Panc1 (cell line): ENCODE measurements at regions not wholly inside any gene's neighbourhood (a gene's known extent, or its start where the extent isn't known, plus 50 kb on each side); places are given as distances from the start of the nearest gene placed in this dataset.

Source experiments
- POLR2AphosphoS5 ChIP-seq: IDR thresholded peaks from 2 replicates; pipeline ENCODE4 v1.6.1; 2012; ENCODE audit warnings: mild to moderate bottlenecking, low read depth, low read length, moderate library complexity
- SIN3A ChIP-seq: IDR thresholded peaks from 2 replicates; pipeline ENCODE4 v1.6.1; 2012; ENCODE audit warnings: low read depth, mild to moderate bottlenecking, low read length, moderate library complexity, borderline replicate concordance; ENCODE audit not compliant: insufficient read depth
- TCF7L2 ChIP-seq: IDR thresholded peaks from 2 replicates; pipeline ENCODE4 v1.6.1; 2011; ENCODE audit warnings: mild to moderate bottlenecking, low read depth, low read length, inconsistent platforms
- TF ChIP-seq, protein P1 (sequence below), 2 experiments: IDR thresholded peaks; 2 replicates each; pipeline ENCODE4 v1.6.1; 2011 to 2012; ENCODE audit warnings: low read depth in 2 of 2, control low read depth in 1 of 2, low read length in 1 of 2, mild to moderate bottlenecking in 1 of 2, moderate library complexity in 1 of 2; ENCODE audit not compliant: insufficient read depth in 1 of 2
- TF ChIP-seq, protein P2 (sequence below): fragments of 450-650 bp; IDR thresholded peaks from 2 replicates; pipeline ENCODE4 v1.5.1; 2017; ENCODE audit warnings: mild to moderate bottlenecking

DNA sequence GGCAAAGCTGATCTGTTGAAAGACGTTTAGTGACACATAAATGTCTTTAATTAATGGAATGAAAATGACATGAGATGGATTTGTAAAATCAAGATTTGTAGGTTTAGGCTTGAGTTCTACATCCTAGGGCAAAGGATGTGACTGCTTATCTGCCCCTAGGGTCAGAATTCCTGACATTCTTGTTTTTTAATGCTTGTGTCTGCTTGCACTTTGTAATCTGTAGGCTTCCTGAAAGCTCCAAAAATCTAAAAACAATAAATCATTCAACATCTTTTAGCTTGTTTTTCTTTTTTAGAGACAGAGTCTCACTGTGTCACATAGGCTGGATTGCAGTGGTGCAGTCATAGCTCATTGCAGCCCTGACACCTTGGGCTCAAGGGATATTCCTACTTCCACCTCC, 107.9 kb upstream of the MLIP start:
- TF ChIP-seq, protein P1, sequence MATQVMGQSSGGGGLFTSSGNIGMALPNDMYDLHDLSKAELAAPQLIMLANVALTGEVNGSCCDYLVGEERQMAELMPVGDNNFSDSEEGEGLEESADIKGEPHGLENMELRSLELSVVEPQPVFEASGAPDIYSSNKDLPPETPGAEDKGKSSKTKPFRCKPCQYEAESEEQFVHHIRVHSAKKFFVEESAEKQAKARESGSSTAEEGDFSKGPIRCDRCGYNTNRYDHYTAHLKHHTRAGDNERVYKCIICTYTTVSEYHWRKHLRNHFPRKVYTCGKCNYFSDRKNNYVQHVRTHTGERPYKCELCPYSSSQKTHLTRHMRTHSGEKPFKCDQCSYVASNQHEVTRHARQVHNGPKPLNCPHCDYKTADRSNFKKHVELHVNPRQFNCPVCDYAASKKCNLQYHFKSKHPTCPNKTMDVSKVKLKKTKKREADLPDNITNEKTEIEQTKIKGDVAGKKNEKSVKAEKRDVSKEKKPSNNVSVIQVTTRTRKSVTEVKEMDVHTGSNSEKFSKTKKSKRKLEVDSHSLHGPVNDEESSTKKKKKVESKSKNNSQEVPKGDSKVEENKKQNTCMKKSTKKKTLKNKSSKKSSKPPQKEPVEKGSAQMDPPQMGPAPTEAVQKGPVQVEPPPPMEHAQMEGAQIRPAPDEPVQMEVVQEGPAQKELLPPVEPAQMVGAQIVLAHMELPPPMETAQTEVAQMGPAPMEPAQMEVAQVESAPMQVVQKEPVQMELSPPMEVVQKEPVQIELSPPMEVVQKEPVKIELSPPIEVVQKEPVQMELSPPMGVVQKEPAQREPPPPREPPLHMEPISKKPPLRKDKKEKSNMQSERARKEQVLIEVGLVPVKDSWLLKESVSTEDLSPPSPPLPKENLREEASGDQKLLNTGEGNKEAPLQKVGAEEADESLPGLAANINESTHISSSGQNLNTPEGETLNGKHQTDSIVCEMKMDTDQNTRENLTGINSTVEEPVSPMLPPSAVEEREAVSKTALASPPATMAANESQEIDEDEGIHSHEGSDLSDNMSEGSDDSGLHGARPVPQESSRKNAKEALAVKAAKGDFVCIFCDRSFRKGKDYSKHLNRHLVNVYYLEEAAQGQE (IDR thresholded peaks at IDR 0.05; ENCODE audit: insufficient read depth in 1 of 2, low read depth in 2 of 2, low read length in 1 of 2) = no peak
- TF ChIP-seq, protein P2, sequence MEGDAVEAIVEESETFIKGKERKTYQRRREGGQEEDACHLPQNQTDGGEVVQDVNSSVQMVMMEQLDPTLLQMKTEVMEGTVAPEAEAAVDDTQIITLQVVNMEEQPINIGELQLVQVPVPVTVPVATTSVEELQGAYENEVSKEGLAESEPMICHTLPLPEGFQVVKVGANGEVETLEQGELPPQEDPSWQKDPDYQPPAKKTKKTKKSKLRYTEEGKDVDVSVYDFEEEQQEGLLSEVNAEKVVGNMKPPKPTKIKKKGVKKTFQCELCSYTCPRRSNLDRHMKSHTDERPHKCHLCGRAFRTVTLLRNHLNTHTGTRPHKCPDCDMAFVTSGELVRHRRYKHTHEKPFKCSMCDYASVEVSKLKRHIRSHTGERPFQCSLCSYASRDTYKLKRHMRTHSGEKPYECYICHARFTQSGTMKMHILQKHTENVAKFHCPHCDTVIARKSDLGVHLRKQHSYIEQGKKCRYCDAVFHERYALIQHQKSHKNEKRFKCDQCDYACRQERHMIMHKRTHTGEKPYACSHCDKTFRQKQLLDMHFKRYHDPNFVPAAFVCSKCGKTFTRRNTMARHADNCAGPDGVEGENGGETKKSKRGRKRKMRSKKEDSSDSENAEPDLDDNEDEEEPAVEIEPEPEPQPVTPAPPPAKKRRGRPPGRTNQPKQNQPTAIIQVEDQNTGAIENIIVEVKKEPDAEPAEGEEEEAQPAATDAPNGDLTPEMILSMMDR = no peak
- TF ChIP-seq POLR2AphosphoS5 (no peak), SIN3A (no peak), TCF7L2 (no peak)
